Uterus (tissue), 3 donors: ENCODE measurements at regions not wholly inside any gene's neighbourhood (a gene's known extent, or its start where the extent isn't known, plus 50 kb on each side); places are given as distances from the start of the nearest gene placed in this dataset.
"Not testable (repeated sequence)": the region's sequence is repeated elsewhere in the genome, so short reads cannot be mapped to it uniquely, and the experiment has no call there.

Source experiments
- DNase-seq, 2 donors: peaks; one replicate each; pipeline ENCODE4 v3.0.0-alpha.2; 2019 to 2020
- H3K27ac ChIP-seq, 2 donors: fragments of 200-600 bp; sonication (generic); 1 replicate in 1 of 2; 2 replicates in 1 of 2; pipeline ENCODE4 v1.5.1; 2016 to 2018
- H3K27me3 ChIP-seq, 2 donors: fragments of 200-600 bp; sonication (generic); one replicate each; pipeline ENCODE4 v1.5.1; 2018 to 2019; ENCODE audit warnings: control low read depth in 1 of 2
- H3K36me3 ChIP-seq, 2 donors: fragments of 200-600 bp; sonication (generic); one replicate each; pipeline ENCODE4 v1.5.1; 2019; ENCODE audit warnings: control low read depth in 1 of 2
- H3K4me1 ChIP-seq, 2 donors: fragments of 200-600 bp; sonication (generic); one replicate each; pipeline ENCODE4 v1.5.1; 2018 to 2019; ENCODE audit warnings: control low read depth in 1 of 2
- H3K4me3 ChIP-seq, 2 donors: fragments of 200-600 bp; sonication (generic); 1 replicate in 1 of 2; 2 replicates in 1 of 2; pipeline ENCODE4 v1.5.1; 2018 to 2019; ENCODE audit warnings: mild to moderate bottlenecking in 1 of 2
- H3K9me3 ChIP-seq, 2 donors: fragments of 200-600 bp; sonication (generic); one replicate each; pipeline ENCODE4 v1.5.1; 2019; ENCODE audit warnings: control low read depth in 1 of 2
- POLR2A ChIP-seq, 2 donors: fragments of 450-650 bp; IDR thresholded peaks; one replicate each; pipeline ENCODE4 v1.6.1; 2016; ENCODE audit warnings: antibody characterized with exemption in 2 of 2, mild to moderate bottlenecking in 1 of 2, moderate library complexity in 1 of 2
- intact Hi-C: fragments of 100-400 bp; cut with DNase I; formaldehyde crosslinking; loops from one replicate; pipeline ENCODE4 v1.15.1; 2023; ENCODE audit warnings: low total_unique reads
- TF ChIP-seq, protein P1 (sequence below), 4 experiments: fragments of 200-600 bp in 2 of 4; fragments of 450-650 bp in 2 of 4; sonication (generic) in 2 of 4; IDR thresholded peaks; one replicate each; pipeline ENCODE4 v1.5.1; 2016 to 2019; ENCODE audit warnings: antibody characterized with exemption in 4 of 4, mild to moderate bottlenecking in 2 of 4, moderate library complexity in 1 of 4
- donor health status: DM: yes; HTN: yes; CAD: no.

DNA sequence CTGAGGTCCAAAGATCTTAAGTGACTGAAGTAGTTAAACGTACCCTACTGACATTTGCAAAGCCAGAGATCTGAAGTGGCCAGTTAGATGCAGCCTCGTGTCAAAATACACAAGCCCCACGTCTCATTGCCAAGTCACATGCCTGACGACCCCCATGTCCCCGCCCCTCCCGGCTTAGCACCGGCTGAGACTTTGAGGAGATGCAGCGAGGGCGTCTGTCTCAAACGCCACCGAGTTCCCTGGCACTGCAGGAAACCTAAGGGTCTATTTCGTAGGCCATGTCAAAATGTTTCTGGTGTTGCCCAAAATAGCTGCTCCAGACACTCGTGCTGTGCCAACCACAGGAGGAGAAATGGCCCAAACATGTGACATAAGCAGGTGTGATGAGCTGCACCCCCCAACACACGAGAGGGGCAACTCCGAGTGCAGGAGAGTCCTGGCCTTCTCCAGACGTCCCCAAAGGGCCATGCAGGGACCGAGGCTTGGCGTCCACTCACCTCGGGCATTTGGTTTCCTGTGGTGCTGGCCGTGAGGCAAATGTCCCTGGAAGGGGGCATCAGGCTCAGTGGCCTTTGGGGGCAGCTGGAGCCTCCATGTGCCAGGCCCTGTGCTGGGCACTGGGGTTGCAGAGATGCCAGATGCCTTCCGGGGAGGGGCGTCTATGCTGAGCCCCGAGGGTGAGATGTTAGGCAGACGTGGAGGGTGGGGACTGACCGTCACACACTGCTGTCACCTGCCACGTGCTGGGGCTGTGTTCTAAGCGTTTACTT is 67.0 kb downstream of the MATN1 start:
- no peak for TF ChIP-seq POLR2A (IDR thresholded peaks at IDR 0.05)
- TF ChIP-seq, protein P1, sequence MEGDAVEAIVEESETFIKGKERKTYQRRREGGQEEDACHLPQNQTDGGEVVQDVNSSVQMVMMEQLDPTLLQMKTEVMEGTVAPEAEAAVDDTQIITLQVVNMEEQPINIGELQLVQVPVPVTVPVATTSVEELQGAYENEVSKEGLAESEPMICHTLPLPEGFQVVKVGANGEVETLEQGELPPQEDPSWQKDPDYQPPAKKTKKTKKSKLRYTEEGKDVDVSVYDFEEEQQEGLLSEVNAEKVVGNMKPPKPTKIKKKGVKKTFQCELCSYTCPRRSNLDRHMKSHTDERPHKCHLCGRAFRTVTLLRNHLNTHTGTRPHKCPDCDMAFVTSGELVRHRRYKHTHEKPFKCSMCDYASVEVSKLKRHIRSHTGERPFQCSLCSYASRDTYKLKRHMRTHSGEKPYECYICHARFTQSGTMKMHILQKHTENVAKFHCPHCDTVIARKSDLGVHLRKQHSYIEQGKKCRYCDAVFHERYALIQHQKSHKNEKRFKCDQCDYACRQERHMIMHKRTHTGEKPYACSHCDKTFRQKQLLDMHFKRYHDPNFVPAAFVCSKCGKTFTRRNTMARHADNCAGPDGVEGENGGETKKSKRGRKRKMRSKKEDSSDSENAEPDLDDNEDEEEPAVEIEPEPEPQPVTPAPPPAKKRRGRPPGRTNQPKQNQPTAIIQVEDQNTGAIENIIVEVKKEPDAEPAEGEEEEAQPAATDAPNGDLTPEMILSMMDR (IDR thresholded peaks at IDR 0.05) = no peak
- Histone ChIP-seq H3K4me3 (no peak overlapping the region), H3K36me3 (no peaks in the 10 kb centered on the region), H3K9me3 (no peaks in the 10 kb centered on the region), H3K4me1 (no peaks in the 10 kb centered on the region), H3K27ac (no peak overlapping the region), H3K27me3 (no peaks in the 10 kb centered on the region)
- DNase-seq = no peak
- intact Hi-C loops = no loop called here

DNA sequence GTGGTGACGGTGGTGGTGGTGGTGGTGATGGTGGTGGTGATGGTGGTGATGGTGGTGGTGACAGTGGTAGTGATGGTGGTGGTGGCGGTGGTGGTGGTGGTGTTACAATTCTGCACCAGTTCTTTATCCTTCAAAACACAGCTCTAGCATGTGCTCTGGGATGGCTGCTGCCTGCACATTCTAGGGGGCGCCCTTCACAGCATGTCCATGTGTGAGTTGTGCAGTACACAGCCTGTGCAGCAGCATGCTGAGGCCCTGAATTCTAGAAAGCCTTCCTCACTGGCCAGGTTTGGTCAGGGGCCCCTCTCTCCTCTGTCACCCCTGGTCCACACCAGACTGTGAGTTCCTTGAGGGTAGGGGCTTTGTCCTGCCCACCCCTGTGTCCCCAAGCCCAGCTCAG is 67.7 kb downstream of the MATN1 start:
- Histone ChIP-seq H3K4me3 (no peak overlapping the region), H3K27me3 (no peaks in the 10 kb centered on the region), H3K4me1 (no peaks in the 10 kb centered on the region), H3K36me3 (no peaks in the 10 kb centered on the region), H3K9me3 (no peaks in the 10 kb centered on the region), H3K27ac (no peak overlapping the region)
- intact Hi-C loops = no loop called here
- TF ChIP-seq, protein P1 (IDR thresholded peaks at IDR 0.05) = no peak
- TF ChIP-seq POLR2A (IDR thresholded peaks at IDR 0.05) = no peak
- DNase-seq = no peak

DNA sequence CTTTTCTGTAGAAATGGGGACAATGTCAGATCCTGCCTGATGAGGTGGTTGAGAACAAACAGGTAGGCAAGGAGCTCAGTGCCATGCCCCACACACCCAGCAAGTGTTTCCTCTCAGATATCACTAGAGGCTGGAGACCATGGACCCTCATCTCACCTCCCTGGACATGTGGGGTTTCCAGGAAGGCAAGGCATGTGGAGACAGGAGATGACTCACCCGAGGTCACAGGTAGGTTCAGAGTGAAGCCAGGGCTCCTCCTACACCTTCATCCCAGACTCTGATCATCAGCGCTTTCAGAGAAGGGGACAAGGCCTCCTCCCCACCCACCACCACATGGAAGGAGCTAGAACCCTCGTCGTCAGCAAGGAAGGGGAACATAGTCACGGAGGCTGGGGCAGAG is 69.2 kb downstream of the MATN1 start:
- DNase-seq = no peak
- no peaks in the 10 kb centered on the region for H3K27me3 ChIP-seq

GRCh38 chr1:30652152-30652841 is 71.1 kb downstream of the MATN1 start:
- peak in 1 of 2 donors; percentile 62 for DNase-seq
- no peaks in the 10 kb centered on the region for H3K36me3 ChIP-seq
- TF ChIP-seq POLR2A (IDR thresholded peaks at IDR 0.05) = no peak
- TF ChIP-seq, protein P1 (IDR thresholded peaks at IDR 0.05) = no peak
- no peaks in the 10 kb centered on the region for H3K4me1 ChIP-seq
- H3K4me3 ChIP-seq = no peak overlapping the region
- peak overlapping the region in 1 of 2 donors; percentile 81 for H3K27ac ChIP-seq
- intact Hi-C loops = no loop called here
- no peaks in the 10 kb centered on the region for H3K9me3 ChIP-seq
- H3K27me3 ChIP-seq = no peaks in the 10 kb centered on the region

More for the DNA sequence above, 69.2 kb downstream of the MATN1 start:
- TF ChIP-seq, protein P1 (IDR thresholded peaks at IDR 0.05) = no peak
- no peak for TF ChIP-seq POLR2A (IDR thresholded peaks at IDR 0.05)
- no peak overlapping the region for H3K4me3 ChIP-seq
- intact Hi-C loops = no loop called here
- no peaks in the 10 kb centered on the region for H3K9me3 ChIP-seq
- no peak overlapping the region for H3K27ac ChIP-seq
- no peaks in the 10 kb centered on the region for H3K4me1 ChIP-seq
- H3K36me3 ChIP-seq = no peaks in the 10 kb centered on the region

DNA sequence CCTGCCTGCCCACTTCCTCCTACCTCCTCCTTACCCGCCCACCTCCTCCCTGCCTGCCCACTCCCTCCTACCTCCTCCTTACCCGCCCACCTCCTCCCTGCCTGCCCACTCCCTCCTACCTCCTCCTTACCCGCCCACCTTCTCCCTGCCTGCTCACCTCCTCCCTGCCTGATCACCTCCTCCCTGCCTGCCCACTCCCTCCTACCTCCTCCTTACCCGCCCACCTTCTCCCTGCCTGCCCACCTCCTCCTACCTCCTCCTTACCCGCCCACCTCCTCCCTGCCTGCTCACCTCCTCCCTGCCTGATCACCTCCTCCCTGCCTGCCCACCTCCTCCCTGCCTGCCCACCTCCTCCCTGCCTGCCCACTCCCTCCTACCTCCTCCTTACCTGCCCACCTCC is 72.0 kb downstream of the MATN1 start:
- H3K4me3 ChIP-seq, H3K36me3 ChIP-seq, H3K27me3 ChIP-seq, H3K9me3 ChIP-seq, H3K4me1 ChIP-seq, intact Hi-C loops, DNase-seq: not testable (repeated sequence)
- H3K27ac ChIP-seq = peak overlapping the region; percentile 69 to 81
